ENCODE measurements at regions not wholly inside any gene's neighbourhood (a gene's known extent, or its start where the extent isn't known, plus 50 kb on each side); places are given as distances from the start of the nearest gene placed in this dataset.

DNA sequence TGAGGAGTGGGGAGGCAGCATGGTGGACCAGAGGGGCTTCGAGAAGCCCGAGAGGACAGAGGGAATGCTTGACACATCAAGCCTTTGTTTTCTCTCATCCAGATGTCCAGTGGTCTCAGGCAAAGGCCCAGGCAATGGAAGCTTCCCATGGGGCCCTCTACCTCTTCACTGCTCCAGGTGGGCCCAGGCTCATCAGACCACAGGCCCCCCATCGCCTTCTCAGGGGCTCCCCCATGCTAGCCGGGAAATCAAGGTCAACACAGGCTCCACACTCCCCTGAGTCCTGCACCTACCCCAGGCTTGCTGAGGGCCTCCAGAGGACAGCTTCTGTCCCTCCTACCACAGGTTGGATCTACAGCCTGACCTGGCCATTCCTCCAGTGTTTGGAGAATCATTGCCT, 157.5 kb downstream of the CHST1 start:
- DNase-seq (ENCODE audit: low spot score in 2 of 2) = peak in 1 of 2 donors; percentile 63
- H3K4me3 ChIP-seq = no peak overlapping the region
- TF ChIP-seq POLR2A (IDR thresholded peaks at IDR 0.05) (no peak), EP300 (IDR thresholded peaks at IDR 0.05) (no peak), POLR2AphosphoS5 (IDR thresholded peaks at IDR 0.05) (no peak), CTCF (IDR thresholded peaks at IDR 0.05) (no peak)
- no peaks in the 10 kb centered on the region for H3K4me1 ChIP-seq
- H3K36me3 ChIP-seq = no peaks in the 10 kb centered on the region
- H3K27me3 ChIP-seq = no peaks in the 10 kb centered on the region
- 91% methylated on average over 4 of the region's 4 CpGs for WGBS
- no peaks in the 10 kb centered on the region for H3K9me3 ChIP-seq
- no peak overlapping the region for H3K27ac ChIP-seq

DNA sequence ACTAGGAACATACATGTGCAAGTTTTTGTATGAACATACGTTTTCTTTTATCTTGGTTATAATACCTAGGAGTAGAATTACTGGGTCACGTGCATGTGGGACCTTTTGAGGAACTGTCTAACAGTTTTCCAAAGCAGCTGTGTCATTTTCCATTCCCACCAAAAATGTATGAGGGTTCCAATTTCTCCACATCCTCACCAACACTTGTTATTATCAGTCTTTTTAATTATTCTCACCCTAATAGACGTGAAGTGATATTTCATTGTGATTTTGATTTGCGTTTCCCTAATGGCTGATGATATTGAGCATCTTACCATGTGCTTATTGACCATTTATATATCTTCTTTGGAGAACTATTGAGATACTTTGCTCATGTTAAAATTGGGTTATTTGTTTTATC, 162.1 kb downstream of the CHST1 start:
- Histone ChIP-seq H3K9me3 (no peaks in the 10 kb centered on the region), H3K27me3 (no peaks in the 10 kb centered on the region), H3K36me3 (no peaks in the 10 kb centered on the region), H3K4me1 (no peaks in the 10 kb centered on the region), H3K4me3 (no peak overlapping the region), H3K27ac (no peak overlapping the region)
- TF ChIP-seq POLR2A (IDR thresholded peaks at IDR 0.05) (no peak), CTCF (IDR thresholded peaks at IDR 0.05) (no peak), EP300 (IDR thresholded peaks at IDR 0.05) (no peak), POLR2AphosphoS5 (IDR thresholded peaks at IDR 0.05) (no peak)
- no peak for DNase-seq (ENCODE audit: low spot score in 2 of 2)
- WGBS = 89% methylated on average over 4 of the region's 4 CpGs

- Histone ChIP-seq H3K27ac (no peak overlapping the region), H3K27me3 (no peaks in the 10 kb centered on the region), H3K9me3 (no peaks in the 10 kb centered on the region), H3K4me1 (no peaks in the 10 kb centered on the region), H3K36me3 (no peaks in the 10 kb centered on the region), H3K4me3 (no peak overlapping the region)
- DNase-seq (ENCODE audit: low spot score in 2 of 2) = no peak
- 100% methylated on average over 1 of the region's 5 CpGs for whole genome bisulfite sequencing
- TF ChIP-seq EP300 (IDR thresholded peaks at IDR 0.05) = no peak
- TF ChIP-seq CTCF (IDR thresholded peaks at IDR 0.05) = no peak
- no peak for TF ChIP-seq POLR2AphosphoS5 (IDR thresholded peaks at IDR 0.05)
- TF ChIP-seq POLR2A (IDR thresholded peaks at IDR 0.05) = no peak
These were observed 163.2 kb downstream of the CHST1 start for GRCh38 chr11:45502226-45502545.

DNA sequence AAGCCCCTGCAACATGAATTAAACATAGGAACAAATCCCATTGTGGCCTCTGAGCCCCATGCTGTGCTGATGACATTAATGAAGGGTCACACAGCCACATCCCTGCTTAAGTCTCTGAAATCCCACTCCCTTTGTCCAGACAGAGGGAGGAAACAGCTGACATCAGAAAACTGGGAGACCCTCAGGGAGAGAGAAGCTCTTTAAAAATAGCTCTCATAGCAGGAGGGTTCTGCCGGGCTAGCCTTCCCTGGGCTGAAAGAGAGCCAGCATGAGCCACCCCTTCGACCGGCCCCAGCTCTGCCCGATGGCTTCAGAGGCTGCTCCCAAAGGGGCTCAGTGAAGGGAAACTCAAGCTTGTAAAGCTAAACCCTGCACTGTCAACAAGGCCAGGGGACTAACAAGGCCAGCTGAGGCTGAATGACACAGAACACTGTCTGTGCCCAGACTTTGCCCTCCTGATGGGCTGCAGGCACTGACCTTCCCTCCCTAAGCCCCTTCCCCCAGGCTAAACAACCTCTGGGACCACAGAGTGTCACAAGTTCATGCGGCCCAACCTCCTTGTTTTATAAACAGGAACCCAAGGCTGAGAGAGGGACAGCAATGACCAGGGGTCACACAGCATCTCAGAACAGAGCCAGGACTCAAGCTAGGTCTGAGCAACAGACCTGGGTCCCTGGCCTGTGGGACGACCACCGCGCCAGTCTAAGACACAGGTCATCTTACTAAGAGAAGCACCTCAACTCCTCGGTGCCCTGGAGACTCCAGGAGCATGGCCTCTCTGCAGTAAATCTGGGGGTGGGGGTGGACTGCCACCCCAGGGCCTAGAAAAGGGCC, 163.8 kb downstream of the CHST1 start:
- no peak for TF ChIP-seq POLR2A (IDR thresholded peaks at IDR 0.05)
- TF ChIP-seq POLR2AphosphoS5 (IDR thresholded peaks at IDR 0.05) = no peak
- TF ChIP-seq CTCF (IDR thresholded peaks at IDR 0.05) = no peak
- no peak for TF ChIP-seq EP300 (IDR thresholded peaks at IDR 0.05)
- WGBS = 31% methylated on average over 3 of the region's 9 CpGs
- H3K9me3 ChIP-seq = no peaks in the 10 kb centered on the region

DNA sequence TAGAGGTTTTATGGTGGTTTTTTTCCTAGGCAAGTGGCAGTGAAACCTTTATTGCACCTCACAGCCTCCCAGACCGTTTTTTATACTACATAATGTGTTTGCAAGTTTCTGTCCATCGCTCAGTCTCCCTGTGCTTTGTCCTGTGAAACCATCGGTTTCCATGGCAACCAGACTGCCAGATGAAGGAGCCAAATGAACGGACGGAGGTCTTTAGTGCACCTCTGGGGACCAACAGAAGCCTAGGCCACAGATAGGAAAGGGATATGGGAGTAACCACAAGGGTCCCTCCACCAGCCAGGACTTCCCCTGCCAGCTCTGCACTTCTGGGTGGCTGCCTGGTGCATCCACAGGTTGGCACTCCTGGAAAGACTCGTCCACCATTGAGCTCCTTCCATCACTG, 165.0 kb downstream of the CHST1 start:
- DNase-seq (ENCODE audit: low spot score in 2 of 2) = peak in 1 of 2 donors; percentile 62
- Histone ChIP-seq H3K27ac (no peak overlapping the region), H3K9me3 (no peaks in the 10 kb centered on the region), H3K4me1 (no peaks in the 10 kb centered on the region), H3K4me3 (no peak overlapping the region), H3K27me3 (no peaks in the 10 kb centered on the region), H3K36me3 (no peaks in the 10 kb centered on the region)
- TF ChIP-seq POLR2A (IDR thresholded peaks at IDR 0.05) (no peak), POLR2AphosphoS5 (IDR thresholded peaks at IDR 0.05) (no peak), CTCF (IDR thresholded peaks at IDR 0.05) (no peak), EP300 (IDR thresholded peaks at IDR 0.05) (no peak)
- WGBS = 62% methylated on average over 5 of the region's 6 CpGs

More for the DNA sequence above, 163.8 kb downstream of the CHST1 start:
- no peak overlapping the region for H3K27ac ChIP-seq
- H3K4me1 ChIP-seq = no peaks in the 10 kb centered on the region
- H3K36me3 ChIP-seq = no peaks in the 10 kb centered on the region
- H3K27me3 ChIP-seq = no peaks in the 10 kb centered on the region
- no peak overlapping the region for H3K4me3 ChIP-seq
- DNase-seq (ENCODE audit: low spot score in 2 of 2) = peak in 1 of 2 donors; percentile 64

Measured in suprapubic skin (tissue), 4 donors.